SK-N-SH (cell line): ENCODE measurements at regions not wholly inside any gene's neighbourhood (a gene's known extent, or its start where the extent isn't known, plus 50 kb on each side); places are given as distances from the start of the nearest gene placed in this dataset.

ENCODE experiments used
- CTCF ChIA-PET: fragments of 300-600, 350-600 bp; formaldehyde crosslinking; extraction: SDS; loops from one replicate; lab custom pipeline; 2021; lab: Yijun Ruan, JAX
- POLR2A ChIA-PET: fragments of 350-600 bp; sonication (Branson Sonifier 250); formaldehyde crosslinking; extraction: SDS; loops from one replicate; lab custom pipeline; 2020; ENCODE audit warnings: antibody characterized with exemption, inconsistent platforms; lab: Yijun Ruan, JAX
- DNase-seq: peaks from one replicate; pipeline ENCODE4 v3.0.0; 2012
- H2AFZ ChIP-seq: fragments of 200-600 bp; sonication (generic); 2 replicates; pipeline ENCODE4 v1.8.1; 2016; ENCODE audit warnings: antibody characterized with exemption, mild to moderate bottlenecking, low read depth
- H3F3A ChIP-seq: fragments of 200-600 bp; sonication (generic); replicated peaks from 2 replicates; pipeline ENCODE3; 2016; ENCODE audit warnings: antibody characterized with exemption, mild to moderate bottlenecking; ENCODE audit not compliant: insufficient read depth
- H3K27ac ChIP-seq, 2 experiments: fragments of 200-500 bp in 1 of 2; fragments of 200-600 bp in 1 of 2; sonication (Bioruptor generic) in 1 of 2; sonication (generic), shearing (Covaris generic) in 1 of 2; 2 replicates each; pipeline versions ENCODE4 v1.5.1 to v1.6.1; 2014 to 2016; ENCODE audit warnings: low read depth in 2 of 2, inconsistent platforms in 1 of 2, low read length in 1 of 2, mild to moderate bottlenecking in 1 of 2, mixed read lengths in 1 of 2
- H3K27me3 ChIP-seq: fragments of 200-600 bp; sonication (generic), shearing (Covaris generic); 2 replicates; pipeline ENCODE4 v1.6.1; 2016; ENCODE audit warnings: mixed run types; ENCODE audit not compliant: insufficient read depth
- H3K36me3 ChIP-seq, 2 experiments: fragments of 200-500 bp in 1 of 2; fragments of 200-600 bp in 1 of 2; sonication (Bioruptor generic) in 1 of 2; sonication (generic) in 1 of 2; replicated peaks in 1 of 2; 2 replicates each; pipeline versions ENCODE3 to v1.5.1; 2014 to 2016; ENCODE audit warnings: low read length in 1 of 2, mild to moderate bottlenecking in 1 of 2; ENCODE audit not compliant: insufficient read depth in 2 of 2, control insufficient read depth in 1 of 2
- H3K4me1 ChIP-seq, 2 experiments: fragments of 200-500 bp in 1 of 2; fragments of 200-600 bp in 1 of 2; sonication (Bioruptor generic) in 1 of 2; sonication (generic), shearing (Covaris generic) in 1 of 2; 2 replicates each; pipeline versions ENCODE4 v1.5.1 to v1.6.1; 2014 to 2016; ENCODE audit warnings: low read depth in 1 of 2, low read length in 1 of 2, mixed run types in 1 of 2; ENCODE audit not compliant: insufficient read depth in 2 of 2, control insufficient read depth in 1 of 2
- H3K4me2 ChIP-seq: fragments of 200-600 bp; sonication (generic), shearing (Covaris generic); 2 replicates; pipeline ENCODE4 v1.6.1; 2017; ENCODE audit warnings: mixed run types
- H3K4me3 ChIP-seq, 2 experiments: fragments of 200-500 bp in 1 of 2; fragments of 200-600 bp in 1 of 2; sonication (Bioruptor generic) in 1 of 2; sonication (generic), shearing (Covaris generic) in 1 of 2; 2 replicates each; pipeline versions ENCODE4 v1.5.1 to v1.8.1; 2014 to 2016; ENCODE audit warnings: low read depth in 2 of 2, inconsistent platforms in 1 of 2, low read length in 1 of 2, mild to moderate bottlenecking in 1 of 2, mixed read lengths in 1 of 2, moderate library complexity in 1 of 2
- H3K79me2 ChIP-seq: fragments of 200-600 bp; sonication (generic); 2 replicates; pipeline ENCODE4 v1.8.1; 2017; ENCODE audit warnings: mild to moderate bottlenecking; ENCODE audit not compliant: insufficient read depth
- H3K9ac ChIP-seq: fragments of 200-600 bp; sonication (generic); 2 replicates; pipeline ENCODE4 v1.6.1; 2017; ENCODE audit warnings: mixed run types
- H3K9me2 ChIP-seq: fragments of 200-600 bp; sonication (generic); 2 replicates; pipeline ENCODE4 v1.6.1; 2017; ENCODE audit warnings: mixed run types
- H3K9me3 ChIP-seq: fragments of 200-600 bp; sonication (generic); 2 replicates; pipeline ENCODE4 v1.6.1; 2017; ENCODE audit warnings: mixed run types, mild to moderate bottlenecking, moderate library complexity
- H4K20me1 ChIP-seq: fragments of 200-600 bp; sonication (generic); 2 replicates; pipeline ENCODE4 v1.6.1; 2017; ENCODE audit warnings: mild to moderate bottlenecking, mixed run types; ENCODE audit not compliant: insufficient read depth
- CTCF ChIP-seq: fragments of 200-600 bp; sonication (generic); IDR thresholded peaks from 2 replicates; pipeline ENCODE4 v1.6.1; 2017; ENCODE audit warnings: antibody characterized with exemption, mild to moderate bottlenecking, moderate library complexity
- EP300 ChIP-seq, 2 experiments: IDR thresholded peaks; 2 replicates each; pipeline versions ENCODE4 v1.4.0 to v1.6.1; 2012; ENCODE audit warnings: borderline replicate concordance in 1 of 2, low read depth in 1 of 2, low read length in 1 of 2
- FOXM1 ChIP-seq: IDR thresholded peaks from 2 replicates; pipeline ENCODE4 v1.4.0; 2012; ENCODE audit warnings: low read depth, mild to moderate bottlenecking
- GABPA ChIP-seq: IDR thresholded peaks from 2 replicates; pipeline ENCODE4 v1.4.0; 2012; ENCODE audit warnings: low read depth, mild to moderate bottlenecking
- NRF1 ChIP-seq: IDR thresholded peaks from 2 replicates; pipeline ENCODE4 v1.6.1; 2012; ENCODE audit warnings: low read depth, mild to moderate bottlenecking, low read length
- RCOR1 ChIP-seq: fragments of 150-350 bp; IDR thresholded peaks from 2 replicates; pipeline ENCODE4 v1.6.1; 2017; ENCODE audit warnings: antibody characterized with exemption, low read length
- SIN3A ChIP-seq: IDR thresholded peaks from 2 replicates; pipeline ENCODE4 v1.6.1; 2012; ENCODE audit warnings: low read depth, mild to moderate bottlenecking, low read length, moderate library complexity, borderline replicate concordance
- TAF1 ChIP-seq: IDR thresholded peaks from 2 replicates; pipeline ENCODE4 v1.6.1; 2012; ENCODE audit warnings: low read depth, mild to moderate bottlenecking, low read length, moderate library complexity, borderline replicate concordance
- USF1 ChIP-seq: IDR thresholded peaks from 2 replicates; pipeline ENCODE4 v1.4.0; 2012; ENCODE audit warnings: low read depth, borderline replicate concordance
- WGBS: methylation state at CpG from one replicate; pipeline ENCODE4 v1.1.6; 2017; ENCODE audit warnings: low lambda C conversion rate; 5-methylcytosine and 5-hydroxymethylcytosine counted together

- Histone ChIP-seq H3K4me3 (no peak overlapping the region), H3K9me2 (no peaks in the 10 kb centered on the region), H3K4me1 (peaks cover 0 to 21% of the 10 kb centered on the region in 2 experiments; a peak in 2 of 4 replicates), H3K9ac (no peak overlapping the region), H3K27me3 (no peaks in the 10 kb centered on the region), H3K4me2 (no peak overlapping the region), H3K36me3 (no peaks in the 10 kb centered on the region), H3K9me3 (no peaks in the 10 kb centered on the region), H2AFZ (no peak overlapping the region), H4K20me1 (no peaks in the 10 kb centered on the region), H3K27ac (no peak overlapping the region), H3F3A (no peaks in the 10 kb centered on the region), H3K79me2 (no peaks in the 10 kb centered on the region)
- ChIA-PET CTCF (no interaction called here), POLR2A (no interaction called here)
- WGBS = 68% methylated on average over 4 of the region's 4 CpGs
- no peak for DNase-seq
- TF ChIP-seq FOXM1 (no peak), GABPA (no peak), RCOR1 (no peak)
Observed at GRCh38 chr17:36684134-36684533, 82.8 kb downstream of the MRM1 start.

GRCh38 chr17:36686123-36686669 lies 84.8 kb downstream of the MRM1 start:
- Histone ChIP-seq H3K4me2 (no peak overlapping the region), H3K9me2 (no peaks in the 10 kb centered on the region), H3K79me2 (no peaks in the 10 kb centered on the region), H3K27me3 (no peaks in the 10 kb centered on the region), H3K4me3 (no peak overlapping the region), H3F3A (no peaks in the 10 kb centered on the region), H3K9ac (no peak overlapping the region), H3K4me1 (peaks cover 0 to under 1% of the 10 kb centered on the region in 2 experiments; a peak in 1 of 4 replicates), H2AFZ (no peak overlapping the region), H4K20me1 (no peaks in the 10 kb centered on the region), H3K27ac (no peak overlapping the region), H3K36me3 (no peaks in the 10 kb centered on the region), H3K9me3 (no peaks in the 10 kb centered on the region)
- ChIA-PET CTCF (interaction anchor here (1.0 to 1.7 kb wide), 4 partner anchors 17 to 57 kb away, joined by 3 to 4 read pairs (median 4); no protein-coding TSS in a partner anchor), POLR2A (no interaction called here)
- TF ChIP-seq SIN3A (no peak), CTCF (no peak)
- no peak for DNase-seq
- WGBS = 69% methylated on average over 14 of the region's 15 CpGs

GRCh38 chr17:36687736-36688135 lies 86.4 kb downstream of the MRM1 start:
- 44% methylated on average over 5 of the region's 5 CpGs for WGBS

More at GRCh38 chr17:36687736-36688135, 86.4 kb downstream of the MRM1 start:
- H3K9me3 ChIP-seq = no peaks in the 10 kb centered on the region
- no peak overlapping the region for H3K4me3 ChIP-seq
- H3K27me3 ChIP-seq = no peaks in the 10 kb centered on the region
- no peaks in the 10 kb centered on the region for H3K79me2 ChIP-seq
- H3K9ac ChIP-seq = no peak overlapping the region
- H3F3A ChIP-seq = no peaks in the 10 kb centered on the region
- no peak overlapping the region for H3K4me2 ChIP-seq
- no peaks in the 10 kb centered on the region for H3K9me2 ChIP-seq
- ChIA-PET POLR2A (no interaction called here), CTCF (interaction anchor here (1.0 to 1.2 kb wide), 3 partner anchors 9 to 180 kb away, joined by 3 to 4 read pairs (median 3); no protein-coding TSS in a partner anchor)
- DNase-seq = no peak
- H3K36me3 ChIP-seq = no peaks in the 10 kb centered on the region
- no peak overlapping the region for H2AFZ ChIP-seq
- TF ChIP-seq RCOR1 (no peak), NRF1 (no peak), TAF1 (no peak), EP300 (IDR thresholded peaks at IDR 0.05; ENCODE audit: borderline replicate concordance in 1 of 2, low read depth in 1 of 2, low read length in 1 of 2) (no peak), USF1 (no peak)
- no peaks in the 10 kb centered on the region for H4K20me1 ChIP-seq
- H3K4me1 ChIP-seq = no peaks in the 10 kb centered on the region; a peak in 1 of 4 replicates
- H3K27ac ChIP-seq = no peak overlapping the region
